HFF-Myc (cell line): ENCODE measurements at regions not wholly inside any gene's neighbourhood (a gene's known extent, or its start where the extent isn't known, plus 50 kb on each side); places are given as distances from the start of the nearest gene placed in this dataset.

Experiments used
- DNase-seq: peaks from one replicate; pipeline ENCODE4 v3.0.0-alpha.2; 2011; ENCODE audit warnings: low read depth; ENCODE audit errors: extremely low read depth
- H3K4me3 ChIP-seq: replicated peaks from 2 replicates; pipeline ENCODE4 v1.5.1; 2011; ENCODE audit warnings: low read depth, mild to moderate bottlenecking, control low read depth, low read length
- CTCF ChIP-seq: IDR thresholded peaks from 2 replicates; pipeline ENCODE4 v1.5.1; 2012; ENCODE audit warnings: mild to moderate bottlenecking, low read depth, low read length, control low read depth; ENCODE audit errors: missing control alignments

- no peak overlapping the region for H3K4me3 ChIP-seq
- DNase-seq, result no peak
- no peak for TF ChIP-seq CTCF
Measured at GRCh38 chr16:63061319-63061718, 1025.1 kb upstream of the CDH8 start.

GRCh38 chr16:63059676-63060075, 1023.4 kb upstream of the CDH8 start:
- no peak overlapping the region for H3K4me3 ChIP-seq
- TF ChIP-seq CTCF, result no peak
- DNase-seq, result no peak

GRCh38 chr16:63057341-63057740, 1021.1 kb upstream of the CDH8 start:
- no peak overlapping the region for H3K4me3 ChIP-seq
- DNase-seq, result no peak
- TF ChIP-seq CTCF, result no peak

- DNase-seq, result no peak
- no peak for TF ChIP-seq CTCF
- no peak overlapping the region for H3K4me3 ChIP-seq
Measured at GRCh38 chr16:63050391-63050790, 1014.2 kb upstream of the CDH8 start.

GRCh38 chr16:63038397-63039106, 1002.3 kb upstream of the CDH8 start:
- no peak for DNase-seq
- no peak overlapping the region for H3K4me3 ChIP-seq
- TF ChIP-seq CTCF, result no peak

- H3K4me3 ChIP-seq, result no peak overlapping the region
- no peak for TF ChIP-seq CTCF
- DNase-seq, result no peak
Measured at GRCh38 chr16:63037761-63038396, 1001.6 kb upstream of the CDH8 start.
